Stromal cell of bone marrow (primary cell): ENCODE measurements at regions not wholly inside any gene's neighbourhood (a gene's known extent, or its start where the extent isn't known, plus 50 kb on each side); places are given as distances from the start of the nearest gene placed in this dataset.
A peak's percentile ranks its signal among the peaks of the same experiment; 100 is the strongest.

ENCODE experiments used
- DNase-seq: peaks from one replicate; pipeline ENCODE4 v3.0.0-alpha.2; 2012; ENCODE audit warnings: low read depth

DNA sequence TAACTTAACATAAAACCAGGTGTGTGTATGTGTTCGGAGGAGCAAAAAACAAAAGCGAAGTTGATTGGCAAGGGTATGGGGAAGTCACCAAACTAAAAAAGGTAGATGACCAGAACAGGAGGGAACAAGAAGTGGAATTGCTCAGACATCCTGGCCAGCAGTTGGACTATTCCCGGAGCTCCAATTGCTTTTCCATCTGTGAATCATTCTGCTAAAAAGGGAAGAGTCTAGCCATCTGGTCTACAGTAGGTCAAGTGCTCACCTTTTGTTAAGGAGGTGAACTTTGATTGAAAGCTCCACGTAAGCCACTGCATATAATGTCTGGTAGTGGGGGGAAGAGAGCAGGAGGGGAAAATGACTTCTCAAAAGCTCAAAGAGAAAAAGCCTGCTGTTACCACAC, 50.0 kb upstream of the BET1 start:
- DNase-seq = no peak

DNA sequence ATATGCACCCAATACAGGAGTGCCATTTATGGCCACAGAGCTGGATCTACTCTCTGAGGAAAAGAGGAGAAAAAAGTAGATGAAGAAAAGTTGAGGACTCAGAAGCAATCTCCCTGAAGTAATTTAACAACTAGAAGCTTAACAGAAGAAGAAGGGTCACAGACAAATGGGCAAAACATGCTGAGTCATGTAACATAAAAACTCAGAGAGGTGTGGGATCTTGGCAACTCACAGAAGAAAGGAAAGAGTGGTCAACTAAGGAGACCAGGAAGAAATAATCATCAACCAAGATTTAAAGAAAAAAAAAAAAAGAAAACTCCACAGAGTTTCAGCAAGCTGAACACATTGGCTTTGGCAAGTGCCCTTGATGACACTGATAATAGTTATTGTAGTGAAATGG, 51.8 kb upstream of the BET1 start:
- no peak for DNase-seq

DNA sequence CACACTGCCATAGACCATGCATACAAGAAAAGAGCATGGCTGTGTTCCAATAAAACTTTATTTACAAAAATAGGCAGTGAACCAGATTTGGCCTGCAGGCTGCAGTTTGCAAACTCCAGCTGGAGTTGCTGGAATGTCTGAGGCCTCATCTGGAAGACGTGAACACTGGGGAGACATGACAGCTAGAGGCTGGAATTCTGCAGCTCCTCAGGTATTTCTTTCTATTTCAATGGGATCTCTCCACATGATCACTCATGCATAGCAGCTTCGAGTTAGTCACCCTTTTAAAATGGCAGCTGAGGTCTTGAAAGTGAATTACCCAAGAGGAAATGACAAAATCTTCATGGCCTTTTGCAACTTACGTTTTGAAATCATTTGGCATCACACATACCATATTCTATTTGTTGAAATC, 52.6 kb upstream of the BET1 start:
- peak; percentile 43 for DNase-seq

DNA sequence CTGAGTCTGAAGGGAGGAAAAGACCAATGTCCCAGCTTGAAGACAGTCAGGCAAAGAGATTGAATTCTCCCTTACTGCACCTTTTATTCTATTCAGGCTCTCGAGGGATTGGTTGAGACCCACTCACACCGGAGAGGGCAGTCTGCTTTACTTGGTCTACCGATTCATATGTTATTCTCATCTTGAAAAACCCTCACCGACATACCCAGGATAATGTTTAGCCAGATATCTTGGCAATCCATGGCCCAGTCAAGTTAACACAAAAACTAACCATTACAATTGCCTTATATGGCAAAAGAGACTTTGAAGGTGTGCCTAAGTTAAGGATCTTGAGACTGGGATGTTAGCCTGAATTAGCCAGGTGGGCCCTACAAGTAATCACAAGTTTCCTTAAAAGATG, 53.8 kb upstream of the BET1 start:
- DNase-seq = no peak

DNA sequence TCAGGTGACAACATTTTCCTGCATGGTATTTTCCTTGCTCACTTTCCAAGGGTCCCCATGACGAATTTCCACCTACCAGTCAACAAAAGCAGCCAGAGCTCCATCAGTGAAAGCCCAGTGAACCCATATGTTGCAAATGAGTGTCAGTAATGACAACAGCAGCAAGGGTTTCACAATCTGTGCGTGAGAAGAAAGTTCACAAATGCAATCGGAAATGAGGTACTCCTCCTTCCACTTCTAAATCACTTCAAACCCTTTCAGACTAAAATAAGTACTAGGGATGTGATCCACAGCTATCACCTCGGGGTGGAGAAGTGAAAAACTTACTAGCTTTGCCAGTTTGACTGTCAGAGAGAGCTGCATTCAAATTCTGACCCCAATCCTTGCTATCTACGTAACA, 55.6 kb upstream of the BET1 start:
- DNase-seq = peak; percentile 63

DNA sequence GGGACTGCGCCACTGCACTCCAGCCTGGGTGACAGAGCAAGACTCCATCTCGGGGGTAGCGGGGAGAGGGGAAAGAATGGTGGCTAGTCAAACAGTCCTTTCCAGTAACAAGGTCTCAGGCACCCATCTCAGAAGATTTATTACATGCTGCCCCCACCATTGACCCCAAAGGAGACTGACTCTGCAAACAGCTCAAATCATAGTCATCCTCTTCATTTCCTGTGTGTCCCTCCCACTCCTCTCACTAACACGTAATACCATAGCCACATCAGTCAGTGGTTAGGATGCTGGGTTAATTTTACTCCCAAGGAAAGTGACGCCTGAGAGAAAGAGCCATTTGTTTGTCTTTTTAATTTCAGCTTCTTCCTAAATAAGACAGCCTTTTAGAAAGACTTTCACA, 56.6 kb upstream of the BET1 start:
- peak; percentile 44 for DNase-seq

DNA sequence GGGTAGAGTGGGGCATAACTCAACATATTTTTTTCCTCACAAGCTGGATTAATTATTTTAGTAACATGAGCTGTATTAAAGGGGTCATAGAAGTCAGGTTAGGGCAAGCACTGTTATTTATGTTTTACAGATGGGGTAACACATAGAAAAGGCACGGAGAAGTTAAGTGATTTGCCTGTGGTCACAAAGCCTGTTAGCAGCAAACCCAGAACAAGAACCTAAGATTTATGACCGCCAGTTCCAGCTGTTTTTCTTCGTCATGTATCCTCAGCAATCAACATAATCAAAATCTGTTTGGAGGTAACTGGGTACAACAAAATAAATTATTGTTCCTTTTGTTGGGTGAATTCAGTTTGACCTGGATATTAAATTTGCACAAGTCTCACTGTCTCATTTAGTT, 57.2 kb upstream of the BET1 start:
- DNase-seq = no peak

DNA sequence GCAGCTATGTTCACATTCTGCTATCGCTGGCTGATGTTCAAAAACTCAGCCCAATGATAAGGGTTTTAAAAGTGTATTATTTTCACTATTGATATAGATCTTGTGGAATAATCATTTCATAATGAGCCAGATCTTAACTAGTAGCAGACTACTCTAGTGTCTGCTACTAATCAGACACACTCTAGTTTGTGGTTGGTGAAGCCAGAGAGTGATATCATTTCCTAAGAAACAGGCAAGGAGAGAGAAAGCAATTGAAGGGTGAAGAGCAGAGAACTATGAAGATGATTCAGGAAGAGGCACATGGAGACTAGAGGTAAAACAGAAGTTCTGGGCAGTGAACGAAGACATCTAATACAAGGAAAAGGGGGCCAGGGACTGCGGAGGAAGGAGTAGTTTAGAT, 58.2 kb upstream of the BET1 start:
- DNase-seq = no peak

DNA sequence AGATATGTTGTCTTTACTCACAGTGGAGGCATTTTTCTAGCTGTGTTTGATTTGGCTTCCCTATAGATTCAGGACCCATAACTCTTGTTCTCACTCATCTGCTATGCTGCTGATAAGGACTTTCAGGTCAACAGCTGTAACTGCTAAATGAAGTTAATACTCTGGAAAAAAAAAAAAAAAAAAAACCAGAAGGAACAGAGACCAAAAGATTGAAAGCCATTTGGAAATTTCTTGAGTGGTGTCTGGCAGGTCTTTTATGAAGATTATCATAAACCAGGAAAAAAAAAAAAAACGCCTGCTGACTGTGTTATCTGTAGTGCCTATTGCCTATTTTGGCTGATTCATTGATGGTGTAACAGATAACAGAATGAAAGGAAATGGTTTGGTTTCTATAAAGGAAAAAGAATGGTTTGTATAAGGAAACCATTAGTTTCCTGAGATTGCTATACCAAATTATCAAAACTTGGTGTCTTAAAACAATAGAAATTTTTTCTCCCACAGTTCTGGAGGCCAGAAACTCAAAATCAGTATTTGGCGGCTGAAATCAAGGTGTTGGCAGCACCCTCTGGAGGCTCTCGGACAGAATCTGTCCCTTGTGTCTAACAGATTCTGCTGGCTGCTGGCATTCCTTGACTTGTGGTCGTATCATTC, 60.5 kb upstream of the BET1 start:
- DNase-seq = no peak

DNA sequence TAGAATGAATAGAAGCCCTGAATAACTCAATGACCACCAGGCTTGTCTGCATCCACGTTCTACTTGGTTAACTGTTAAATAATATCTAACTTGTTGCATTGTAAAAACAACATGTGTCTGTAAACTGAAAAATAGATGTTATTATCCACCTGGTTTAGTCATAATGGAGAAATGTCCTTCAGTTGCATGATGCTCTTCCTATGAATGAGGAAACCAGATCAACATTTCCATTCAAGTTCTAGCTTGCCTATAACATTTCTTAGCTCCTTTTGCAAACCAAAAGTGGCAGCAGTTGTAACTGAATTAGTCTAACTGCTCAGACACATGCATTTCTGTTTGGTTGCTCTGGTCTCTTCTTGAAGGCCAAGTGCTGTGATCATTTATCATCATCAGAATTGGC, 62.9 kb upstream of the BET1 start:
- no peak for DNase-seq

DNA sequence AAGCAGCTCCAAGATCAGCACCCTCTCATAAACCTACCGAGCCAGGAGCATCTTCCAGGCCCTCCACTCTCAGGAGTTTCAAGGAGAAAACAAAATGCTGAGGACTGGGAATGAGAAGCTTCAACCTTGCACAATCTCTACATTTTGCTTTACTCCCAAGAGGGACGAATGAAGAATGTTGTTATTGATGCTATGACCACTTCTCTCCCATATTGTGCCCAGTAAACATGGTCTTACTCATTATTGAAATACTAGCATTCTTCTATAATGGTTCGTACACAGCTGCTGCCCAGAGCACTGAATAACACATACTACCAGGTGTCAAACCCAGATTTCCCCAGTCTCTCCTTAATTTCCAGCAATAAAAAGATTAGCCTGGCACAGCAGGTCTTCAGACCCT, 63.4 kb upstream of the BET1 start:
- no peak for DNase-seq

DNA sequence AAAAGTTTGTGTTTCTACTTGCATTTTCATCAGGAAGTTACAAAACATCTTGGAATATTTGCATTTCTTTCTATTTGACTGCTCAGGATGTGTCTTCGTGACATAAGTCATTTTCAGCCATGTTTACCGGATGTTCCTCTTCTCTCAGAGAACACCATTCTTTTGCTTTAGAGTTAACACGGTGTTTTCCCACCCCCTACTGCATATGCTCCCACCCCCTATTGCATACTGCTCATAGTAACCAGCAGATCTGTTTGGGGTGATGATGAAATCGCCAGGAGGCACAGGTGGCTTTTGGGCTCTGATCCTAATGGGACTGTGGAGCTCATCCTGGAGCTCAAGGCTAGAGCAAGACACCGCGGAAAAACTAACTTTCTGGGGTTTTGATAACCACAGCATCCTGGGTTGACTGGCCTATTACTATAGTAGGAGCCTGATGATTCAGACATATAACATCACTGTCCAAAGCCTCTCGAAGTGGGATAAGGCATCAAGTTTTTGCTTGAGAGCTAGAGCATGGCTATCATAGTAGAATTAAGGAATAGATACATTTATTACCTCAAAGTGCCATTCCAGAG, 65.1 kb upstream of the BET1 start:
- DNase-seq = no peak

DNA sequence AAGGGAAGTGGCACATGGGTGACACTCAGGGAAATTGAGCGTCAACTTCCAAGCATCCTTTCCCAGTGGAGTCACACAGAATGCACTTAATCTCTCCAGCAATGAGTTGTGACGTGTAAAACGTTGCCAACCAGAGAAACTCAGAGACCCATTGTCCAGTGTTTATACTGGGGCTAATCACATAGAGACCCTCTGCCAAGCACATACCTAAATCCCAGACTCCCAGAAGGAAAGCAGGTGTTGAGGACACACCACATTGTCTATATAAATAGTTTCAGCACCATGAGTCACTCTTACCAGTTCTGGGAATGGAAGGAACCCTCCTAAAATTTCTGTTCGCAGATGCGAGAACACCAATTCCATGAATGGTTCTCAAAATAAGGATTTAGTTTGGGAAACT, 76.4 kb upstream of the BET1 start:
- no peak for DNase-seq

DNA sequence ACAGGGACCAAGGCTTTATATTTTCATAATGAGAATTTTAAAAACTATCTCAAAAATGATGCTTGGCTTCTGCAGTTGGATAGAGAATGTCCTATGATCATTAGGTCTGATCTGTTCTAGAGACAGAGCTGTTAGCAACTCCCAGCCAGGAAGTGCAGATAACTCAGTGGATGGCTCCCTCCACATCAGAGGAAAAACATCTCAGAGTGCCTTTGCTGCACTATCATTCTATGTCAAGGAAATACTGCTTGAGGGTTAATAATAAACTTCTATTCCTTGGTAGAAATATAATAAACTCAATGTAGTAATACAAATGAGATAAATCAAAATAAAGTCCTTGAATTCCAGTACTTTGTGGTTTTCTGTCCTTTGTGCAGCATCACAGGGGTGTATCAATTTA, 78.0 kb upstream of the BET1 start:
- DNase-seq = no peak

DNA sequence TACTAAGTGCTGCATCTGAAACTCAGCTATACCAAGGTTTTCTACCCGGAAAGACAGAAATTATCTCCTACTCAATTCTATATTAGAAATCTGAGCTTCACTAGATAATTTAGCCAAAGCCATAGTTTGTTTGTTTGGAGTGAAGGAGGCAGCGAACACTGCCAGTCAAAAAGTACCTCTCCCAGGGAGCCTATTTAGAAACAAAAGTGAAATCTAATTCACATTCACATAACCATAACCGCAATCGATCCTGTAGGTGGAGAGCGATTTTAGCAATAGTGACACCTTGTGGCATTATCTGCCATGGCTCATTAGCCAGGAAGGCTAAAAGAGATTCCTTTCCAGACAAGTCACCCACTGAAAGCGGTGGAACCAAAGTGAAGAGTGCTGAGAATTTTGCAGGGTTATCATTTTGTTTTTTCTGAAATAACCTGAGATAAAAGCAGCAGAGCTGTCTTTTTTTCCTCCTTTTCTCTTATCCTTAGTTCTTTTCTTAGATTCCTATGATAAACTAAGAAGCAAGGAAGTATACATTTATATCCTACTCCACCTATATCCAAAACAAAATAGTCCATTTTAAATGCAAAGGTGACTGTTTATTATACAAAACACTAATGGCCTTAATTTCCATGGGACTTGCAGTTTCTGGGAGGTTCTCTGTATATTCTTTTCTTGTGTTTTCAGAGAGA, 83.7 kb upstream of the BET1 start:
- DNase-seq = peak; percentile 46

DNA sequence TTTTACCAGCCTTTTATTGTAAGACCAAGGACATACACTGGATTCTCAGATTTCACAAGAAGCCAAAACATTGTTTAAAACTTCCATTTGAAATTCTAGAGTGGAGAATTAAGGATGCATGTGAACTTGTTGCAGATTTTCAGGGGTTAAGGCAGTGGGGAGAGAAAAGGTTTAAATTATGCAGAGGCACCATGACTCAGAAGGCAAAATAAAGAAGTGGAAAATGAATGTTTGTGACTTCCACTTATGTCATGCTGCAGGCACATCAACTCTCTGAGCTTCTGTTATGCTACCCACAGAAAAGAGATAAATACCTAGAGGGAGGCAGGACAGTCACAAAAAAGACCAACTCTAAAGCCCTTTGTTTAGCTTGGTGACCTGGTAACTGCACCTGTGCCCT, 84.4 kb upstream of the BET1 start:
- no peak for DNase-seq

DNA sequence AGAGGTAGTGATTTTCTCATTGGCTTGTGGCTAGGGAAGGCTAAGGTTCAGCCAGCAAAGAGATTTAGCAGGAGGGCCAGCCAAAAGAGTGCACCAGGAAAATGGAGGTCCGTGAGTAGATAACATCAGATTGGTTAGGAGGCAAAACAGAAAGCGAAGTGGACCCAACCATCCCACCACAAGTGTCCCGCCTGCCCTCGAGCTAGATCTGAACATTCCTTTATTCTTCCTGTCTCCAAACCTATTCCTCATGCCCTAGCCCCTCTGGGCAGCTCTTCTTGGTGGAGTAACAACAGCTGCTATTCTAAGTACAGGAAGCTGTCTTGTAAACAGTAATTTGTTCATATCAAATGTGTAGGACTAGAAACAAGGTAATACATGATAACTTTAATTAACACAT, 85.7 kb upstream of the BET1 start:
- no peak for DNase-seq

DNA sequence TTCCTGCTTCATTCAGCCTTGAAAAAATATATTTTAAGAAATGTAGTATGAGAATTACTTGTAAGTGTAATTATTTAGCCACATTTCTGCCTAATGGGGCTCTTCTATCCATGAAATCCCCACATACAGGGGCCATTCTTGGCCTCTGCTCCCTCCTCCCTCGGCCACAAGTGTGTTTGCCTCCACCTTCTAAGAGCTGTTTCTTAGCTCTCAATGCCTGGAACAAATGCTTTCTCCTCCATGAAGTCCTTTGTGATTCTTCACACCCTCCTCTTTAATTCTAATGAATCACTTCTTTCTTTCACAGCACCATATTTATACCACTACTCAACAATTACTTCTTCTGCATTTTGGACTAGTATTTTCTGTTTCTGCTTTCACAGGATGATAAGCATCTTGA, 88.8 kb upstream of the BET1 start:
- DNase-seq = no peak

DNA sequence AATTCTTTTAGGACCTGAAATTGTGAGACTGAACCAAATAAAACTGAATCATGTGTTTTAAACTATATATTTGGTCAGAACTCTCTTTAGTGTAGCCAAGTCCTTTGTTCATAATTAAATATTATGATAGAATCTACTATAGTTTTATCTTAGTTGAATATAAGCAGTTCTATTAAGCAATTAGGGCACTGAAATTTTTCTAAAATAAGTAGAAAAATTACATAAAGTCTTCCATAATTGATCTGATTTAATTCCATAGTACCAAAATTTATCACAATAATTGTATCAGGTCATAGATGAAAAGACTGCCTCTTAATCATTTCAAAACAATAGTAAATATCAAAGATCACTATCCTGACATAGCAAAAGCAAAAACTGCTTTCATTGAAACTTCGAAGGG, 90.1 kb upstream of the BET1 start:
- DNase-seq = no peak

DNA sequence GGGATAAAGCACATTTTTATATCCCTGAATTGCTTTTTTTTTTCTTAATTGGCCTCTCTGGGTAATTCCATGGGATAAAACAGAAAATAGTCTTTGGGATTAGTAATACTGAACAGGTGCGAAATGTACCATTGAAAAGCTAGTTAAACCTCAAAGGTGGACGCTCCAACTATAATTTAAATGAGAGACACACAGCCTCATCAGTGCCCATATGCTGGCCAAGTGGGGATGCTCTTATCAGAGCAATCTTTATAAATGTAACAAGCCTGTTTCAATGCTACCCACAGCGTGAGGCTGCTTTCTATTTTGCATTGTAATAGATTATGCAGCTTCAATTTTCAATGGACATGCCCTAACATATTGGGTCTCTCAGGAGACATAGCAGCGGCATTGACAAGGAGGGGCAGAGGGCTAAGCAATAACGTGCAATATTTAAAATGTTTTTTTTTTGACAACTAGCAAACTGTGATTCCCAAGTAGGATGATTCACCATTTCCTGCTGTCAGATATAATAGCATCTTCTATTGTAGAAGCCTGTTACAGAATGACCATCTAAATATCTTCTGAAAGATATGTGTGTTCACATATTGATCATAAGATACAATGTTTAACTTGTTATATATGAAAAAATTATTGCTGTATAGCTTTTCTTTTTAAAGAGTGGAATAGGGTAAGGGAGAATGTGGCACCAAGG, 91.3 kb upstream of the BET1 start:
- no peak for DNase-seq

DNA sequence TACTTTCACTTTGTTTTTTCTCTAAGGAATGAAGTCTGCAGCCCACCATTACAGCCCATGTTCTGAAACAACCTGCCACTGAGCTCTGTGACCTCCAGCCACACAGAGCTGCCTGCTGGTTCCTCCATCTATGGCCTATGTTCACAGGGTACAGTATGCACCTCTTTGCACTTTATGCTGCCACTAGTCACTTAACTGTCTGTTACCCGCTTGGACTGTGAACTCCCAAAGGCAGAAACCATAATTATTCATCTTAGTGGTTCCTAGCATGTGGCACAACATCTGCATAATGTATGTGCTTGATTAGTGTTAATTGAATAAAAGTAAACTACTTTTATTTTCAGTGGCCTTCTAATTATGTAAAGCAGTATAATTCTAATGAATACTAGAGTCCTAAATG, 95.5 kb upstream of the BET1 start:
- DNase-seq = no peak

DNA sequence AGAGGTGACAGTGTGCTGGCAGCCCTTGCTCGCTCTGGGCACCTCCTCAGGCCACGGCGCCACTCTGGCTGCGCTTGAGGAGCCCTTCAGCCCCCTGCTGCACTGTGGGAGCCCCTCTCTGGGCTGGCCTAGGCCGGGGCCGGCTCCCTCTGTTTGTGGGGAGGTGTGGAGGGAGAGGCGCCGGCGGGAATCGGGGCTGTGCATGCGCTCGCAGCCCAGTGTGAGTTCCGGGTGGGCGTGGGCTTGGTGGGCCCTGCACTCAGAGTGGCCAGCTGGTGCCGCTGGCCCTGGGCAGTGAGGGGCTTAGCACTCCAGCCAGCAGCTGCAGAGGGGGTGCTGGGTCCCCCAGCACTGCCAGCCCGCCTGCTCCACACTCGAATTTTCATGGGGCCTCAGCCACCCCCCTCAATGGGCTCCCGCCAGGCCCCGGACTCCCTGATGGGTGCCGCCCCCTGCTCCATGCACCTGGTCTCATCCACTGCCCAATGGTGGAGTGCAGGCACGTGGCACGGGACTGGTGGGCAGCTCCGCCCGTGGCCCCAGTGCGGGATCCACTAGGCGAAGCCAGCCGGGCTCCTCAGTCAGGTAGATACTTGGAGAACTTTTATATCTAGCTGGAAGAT, 96.7 kb upstream of the BET1 start:
- no peak for DNase-seq

DNA sequence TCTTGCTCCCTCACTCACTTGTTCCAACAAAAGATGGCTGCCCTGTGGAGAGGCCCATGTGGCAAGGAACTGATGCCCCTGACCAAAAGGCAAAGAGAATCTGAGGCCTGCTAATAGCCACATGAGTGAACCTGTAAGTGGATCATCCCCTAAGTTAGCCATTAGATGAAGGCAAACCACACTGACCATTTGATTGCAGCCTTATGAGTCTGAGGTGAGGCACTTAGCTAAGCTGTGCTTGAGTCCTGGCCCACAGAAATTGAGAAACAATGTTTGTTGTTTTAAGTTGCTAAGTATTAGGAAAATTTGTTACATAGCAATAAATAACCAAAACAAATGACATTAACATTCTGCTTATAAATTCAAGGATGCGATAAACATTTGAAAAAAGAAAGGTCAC, 100.1 kb upstream of the BET1 start:
- DNase-seq = no peak
